ENCODE measurements at regions not wholly inside any gene's neighbourhood (a gene's known extent, or its start where the extent isn't known, plus 50 kb on each side); places are given as distances from the start of the nearest gene placed in this dataset.

- FAIRE-seq = no peak
These were observed 219.0 kb upstream of the ZBED5 start for GRCh38 chr11:11076879-11077278.

DNA sequence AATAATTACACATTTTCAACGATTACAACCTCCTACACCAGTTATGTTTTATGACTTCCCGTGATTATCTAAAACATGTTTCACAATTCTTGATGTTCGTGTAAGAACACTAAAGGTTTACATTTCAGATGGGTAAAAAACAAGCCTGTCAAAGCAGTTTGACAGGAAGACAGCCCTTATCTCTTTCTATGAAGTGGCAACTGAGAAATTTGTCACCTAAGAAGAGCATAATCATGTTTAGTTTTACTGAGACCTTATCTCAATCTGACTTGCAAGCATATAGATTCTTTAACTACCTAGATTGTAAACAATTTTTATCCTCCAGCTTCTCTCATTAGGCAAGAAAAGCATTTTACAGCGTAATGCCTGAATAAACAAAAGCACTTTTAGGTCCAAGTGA, 218.4 kb upstream of the ZBED5 start:
- FAIRE-seq = no peak

- FAIRE-seq = no peak
These were observed 217.8 kb upstream of the ZBED5 start for GRCh38 chr11:11075515-11076171.

- FAIRE-seq = no peak
These were observed 217.0 kb upstream of the ZBED5 start for GRCh38 chr11:11074686-11075335.

- FAIRE-seq = no peak
These were observed 216.1 kb upstream of the ZBED5 start for GRCh38 chr11:11073996-11074395.

GRCh38 chr11:11072067-11072466, 214.2 kb upstream of the ZBED5 start:
- no peak for FAIRE-seq

- FAIRE-seq = no peak
These were observed 213.6 kb upstream of the ZBED5 start for GRCh38 chr11:11071486-11071885.

DNA sequence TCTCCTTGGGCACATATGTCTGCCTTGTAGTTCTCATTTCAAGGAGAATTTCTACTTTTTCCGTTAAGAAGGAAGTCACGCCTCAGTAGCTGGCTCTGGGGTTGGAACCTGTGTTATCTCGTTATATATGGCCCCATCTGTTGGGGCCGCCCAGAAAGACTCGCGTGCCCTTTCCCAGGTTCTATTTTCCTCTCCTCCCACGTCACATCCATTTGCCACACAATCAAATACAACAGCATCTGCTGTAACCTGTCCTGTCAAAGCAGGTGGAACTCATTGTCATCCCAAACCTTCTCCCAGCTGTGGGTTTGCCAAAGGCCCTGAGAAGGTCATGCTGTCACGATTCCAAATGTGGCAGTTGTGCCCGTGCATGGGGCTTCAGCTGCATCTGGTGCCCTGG, 213.1 kb upstream of the ZBED5 start:
- FAIRE-seq = no peak

DNA sequence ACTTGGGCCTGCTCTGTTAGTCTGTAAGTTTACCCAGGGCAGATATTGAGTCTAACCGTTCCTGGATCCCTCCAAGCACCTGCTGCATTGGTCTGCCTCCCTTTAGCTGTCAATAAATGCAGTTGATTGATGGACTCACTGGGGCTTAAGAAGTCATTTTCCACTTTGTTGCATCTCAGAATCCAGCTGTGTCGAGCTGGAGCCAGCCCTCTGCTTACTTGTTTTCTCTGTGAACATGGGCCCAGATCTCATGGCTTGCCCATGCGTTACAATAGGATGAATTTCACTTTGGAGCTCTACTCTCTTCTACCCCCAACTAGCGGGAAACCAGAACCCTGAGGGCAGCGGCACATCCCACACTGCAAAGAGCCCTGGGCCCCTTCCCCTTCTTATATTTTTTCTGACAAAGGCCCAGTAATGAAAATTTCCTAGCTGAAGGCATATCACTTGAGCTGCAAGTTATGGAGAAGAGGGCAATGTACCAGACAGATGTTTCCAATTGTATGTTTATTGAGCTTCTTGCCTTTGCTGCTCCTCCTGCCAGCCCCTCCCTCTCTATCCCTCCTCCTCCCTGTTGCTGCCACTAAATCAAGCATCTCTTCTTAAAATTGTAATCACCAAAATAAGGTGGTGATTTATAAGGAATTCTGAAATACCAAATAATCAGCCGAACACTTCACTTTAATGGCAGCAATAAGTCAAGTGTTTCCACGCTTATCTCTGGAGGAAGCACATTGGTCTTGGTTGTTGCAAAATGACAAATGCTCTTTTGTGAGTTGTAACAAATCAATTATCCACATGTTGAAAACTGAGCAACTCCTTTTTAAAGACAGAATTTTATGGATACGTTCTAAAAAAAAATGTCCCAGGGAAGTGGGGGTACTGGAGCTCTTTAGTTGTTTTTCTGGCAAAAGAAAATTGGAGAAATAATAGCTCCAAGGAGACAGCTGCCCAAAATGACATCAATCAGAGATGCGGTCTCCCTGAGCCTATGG, 212.3 kb upstream of the ZBED5 start:
- no peak for FAIRE-seq

DNA sequence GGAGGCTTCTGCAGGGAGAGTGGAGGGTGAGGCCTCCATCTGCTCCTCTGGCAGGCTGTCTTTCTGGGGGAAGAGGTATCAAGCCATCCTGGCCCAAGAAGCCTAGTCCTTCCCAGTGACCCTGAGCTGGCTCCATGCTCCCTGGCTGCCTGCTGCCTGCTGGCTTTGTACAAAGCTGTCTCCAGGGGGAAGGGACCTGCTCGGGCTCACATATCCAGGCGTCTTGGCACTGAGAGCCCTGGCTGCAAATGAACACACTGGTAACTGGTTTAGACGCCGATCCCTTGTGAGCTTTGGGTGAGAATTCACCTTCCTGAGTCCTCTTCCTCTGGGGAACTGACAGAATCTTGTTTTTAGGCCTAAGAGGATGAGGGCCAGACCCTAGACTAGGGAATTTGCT, 210.3 kb upstream of the ZBED5 start:
- FAIRE-seq = no peak

DNA sequence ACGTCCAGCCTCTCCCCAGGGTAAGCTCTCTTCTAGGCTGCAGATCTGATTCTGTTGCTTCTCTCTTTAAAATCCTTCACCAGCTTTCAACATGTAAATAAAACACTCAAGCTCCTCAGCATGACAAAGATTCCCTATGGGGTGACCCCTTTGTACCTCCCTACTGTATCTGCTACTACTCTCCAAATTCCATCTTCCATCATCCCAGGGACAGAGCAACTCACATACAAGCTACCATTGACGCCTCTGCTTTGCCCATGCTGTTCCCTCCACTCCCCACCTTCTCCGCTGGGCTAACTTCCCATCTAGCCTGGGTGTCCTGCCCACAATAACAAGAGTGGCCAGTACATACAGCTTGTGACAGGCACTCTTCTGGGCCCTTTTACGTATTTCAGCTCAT, 207.5 kb upstream of the ZBED5 start:
- no peak for FAIRE-seq

DNA sequence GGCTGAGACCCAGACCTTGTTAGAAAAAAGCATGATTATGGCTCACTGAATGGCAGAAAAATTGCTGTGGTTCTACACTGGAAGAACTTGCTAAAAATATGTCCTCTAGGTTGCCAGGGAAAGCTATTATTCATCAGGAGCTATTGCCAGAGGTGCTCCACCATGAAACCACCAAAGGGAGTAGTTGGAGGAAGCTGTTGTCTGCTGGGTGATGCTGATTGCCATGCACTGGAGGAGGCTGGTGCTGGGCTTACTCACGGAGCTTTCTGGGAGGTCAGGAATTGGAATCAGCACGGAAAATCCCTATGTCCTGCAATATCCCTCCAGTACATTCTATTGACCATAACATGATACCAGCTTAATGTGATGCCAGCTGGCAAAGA, 199.6 kb upstream of the ZBED5 start:
- no peak for FAIRE-seq

DNA sequence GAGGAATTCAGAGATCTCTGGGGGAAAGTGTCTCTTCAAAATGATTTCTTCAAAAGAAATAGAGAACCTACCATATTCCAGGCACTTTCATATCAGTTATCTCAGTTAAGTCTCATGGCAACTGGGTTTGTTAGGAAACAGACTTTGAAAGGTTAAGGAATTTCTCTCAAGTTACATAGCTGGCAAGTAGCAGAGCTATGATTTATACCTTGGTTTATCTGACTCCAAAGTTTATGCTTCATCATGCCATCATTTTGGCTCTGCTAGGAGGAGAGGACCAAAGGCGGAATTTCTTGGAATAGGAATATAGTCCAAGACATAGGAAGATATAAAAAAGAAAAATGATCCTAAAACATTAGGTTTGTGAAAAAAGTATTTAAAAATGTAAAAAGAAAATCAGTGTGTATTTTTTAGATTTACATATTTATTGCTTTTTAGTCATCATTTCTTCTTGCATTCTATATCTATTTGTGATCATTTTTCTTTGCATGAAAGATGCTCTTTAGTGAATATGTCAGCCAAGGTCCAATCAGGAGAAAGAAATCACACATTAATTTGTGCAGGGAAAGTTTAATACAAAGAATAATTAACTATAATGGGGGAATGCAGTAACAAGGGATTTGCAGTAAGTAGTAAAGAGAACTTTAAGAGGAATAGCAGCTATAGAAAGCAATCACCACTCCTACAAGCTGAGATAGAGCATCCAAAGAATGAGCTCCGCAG, 199.1 kb upstream of the ZBED5 start:
- FAIRE-seq = no peak

- no peak for FAIRE-seq
These were observed 198.5 kb upstream of the ZBED5 start for GRCh38 chr11:11056316-11056715.

GRCh38 chr11:11047851-11048610, 190.2 kb upstream of the ZBED5 start:
- no peak for FAIRE-seq

- FAIRE-seq = no peak
These were observed 188.9 kb upstream of the ZBED5 start for GRCh38 chr11:11046781-11047180.

- FAIRE-seq = no peak
These were observed 187.5 kb upstream of the ZBED5 start for GRCh38 chr11:11045156-11045930.

DNA sequence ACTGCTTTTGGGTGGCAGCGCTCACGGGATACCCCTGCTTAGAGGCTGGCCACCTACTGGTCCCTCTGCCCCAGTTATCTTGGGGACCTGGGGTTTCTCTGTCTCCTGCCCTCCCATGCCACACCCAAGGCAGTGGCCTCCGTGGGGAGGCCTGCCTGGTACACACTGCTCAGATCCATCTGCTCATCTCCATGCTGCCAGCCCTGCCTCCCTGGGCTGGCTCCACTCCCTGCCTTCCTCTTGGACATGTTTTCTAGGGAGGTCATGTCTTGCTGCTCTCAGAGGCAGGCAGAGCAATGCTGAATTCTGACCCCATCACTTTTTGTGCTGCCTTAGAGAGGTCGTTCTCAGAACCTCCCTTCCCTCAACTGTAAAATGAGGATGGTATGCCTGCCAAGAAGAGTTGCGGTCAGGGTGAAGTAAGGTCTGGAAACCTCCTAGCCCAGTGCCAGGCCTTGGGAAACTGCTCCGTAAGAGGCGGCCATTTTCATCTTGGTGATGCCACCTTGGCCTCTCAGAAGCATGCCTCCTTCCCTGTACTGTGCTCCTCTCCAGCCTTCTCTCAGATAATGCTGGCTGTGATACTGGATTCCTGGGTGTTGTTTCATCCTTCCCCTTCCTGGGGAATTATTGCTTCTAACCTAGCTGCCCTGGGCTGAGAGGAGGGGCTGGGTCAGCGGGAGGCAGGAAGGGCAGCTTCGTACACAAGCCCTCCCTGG, 186.4 kb upstream of the ZBED5 start:
- no peak for FAIRE-seq

- FAIRE-seq = no peak
These were observed 185.9 kb upstream of the ZBED5 start for GRCh38 chr11:11043721-11044120.

GRCh38 chr11:11039208-11039965, 181.5 kb upstream of the ZBED5 start:
- FAIRE-seq = no peak
